Gastroesophageal sphincter (tissue), 3 donors: ENCODE measurements at regions not wholly inside any gene's neighbourhood (a gene's known extent, or its start where the extent isn't known, plus 50 kb on each side); places are given as distances from the start of the nearest gene placed in this dataset.

Experiments
- EP300 ChIP-seq: sonication (generic); formaldehyde crosslinking; IDR thresholded peaks from one replicate; pipeline ENCODE4 v1.6.1; 2017; ENCODE audit warnings: antibody characterized with exemption, mild to moderate bottlenecking
- POLR2AphosphoS5 ChIP-seq: sonication (generic); formaldehyde crosslinking; IDR thresholded peaks from one replicate; pipeline ENCODE4 v1.6.1; 2017; ENCODE audit warnings: antibody characterized with exemption
- TF ChIP-seq, protein P1 (sequence below), 4 experiments: fragments of 200-600 bp in 2 of 4; fragments of 450-650 bp in 2 of 4; sonication (generic) in 1 of 4; IDR thresholded peaks; one replicate each; pipeline ENCODE4 v1.5.1; 2017 to 2019; ENCODE audit warnings: antibody characterized with exemption in 4 of 4, mild to moderate bottlenecking in 2 of 4, moderate library complexity in 2 of 4

DNA sequence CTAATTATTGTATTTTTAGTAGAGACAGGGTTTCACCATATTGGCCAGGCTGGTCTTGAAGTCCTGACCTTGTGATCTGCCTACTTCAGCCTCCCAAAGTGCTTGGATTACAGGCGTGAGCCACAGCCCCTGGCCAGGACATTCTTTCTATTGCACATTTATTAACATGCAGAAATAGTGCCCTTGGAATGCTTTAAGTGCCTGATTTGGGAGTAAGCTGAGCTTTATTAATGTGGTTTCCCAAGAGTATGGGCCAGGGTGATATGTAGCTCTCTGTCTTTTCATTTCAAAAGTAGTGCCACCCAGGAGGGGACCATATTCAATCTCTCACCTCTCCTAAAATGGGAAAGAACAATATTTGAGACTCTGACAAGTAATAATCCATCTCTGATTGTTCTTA, 970.7 kb downstream of the KCNMA1 start:
- TF ChIP-seq, protein P1, sequence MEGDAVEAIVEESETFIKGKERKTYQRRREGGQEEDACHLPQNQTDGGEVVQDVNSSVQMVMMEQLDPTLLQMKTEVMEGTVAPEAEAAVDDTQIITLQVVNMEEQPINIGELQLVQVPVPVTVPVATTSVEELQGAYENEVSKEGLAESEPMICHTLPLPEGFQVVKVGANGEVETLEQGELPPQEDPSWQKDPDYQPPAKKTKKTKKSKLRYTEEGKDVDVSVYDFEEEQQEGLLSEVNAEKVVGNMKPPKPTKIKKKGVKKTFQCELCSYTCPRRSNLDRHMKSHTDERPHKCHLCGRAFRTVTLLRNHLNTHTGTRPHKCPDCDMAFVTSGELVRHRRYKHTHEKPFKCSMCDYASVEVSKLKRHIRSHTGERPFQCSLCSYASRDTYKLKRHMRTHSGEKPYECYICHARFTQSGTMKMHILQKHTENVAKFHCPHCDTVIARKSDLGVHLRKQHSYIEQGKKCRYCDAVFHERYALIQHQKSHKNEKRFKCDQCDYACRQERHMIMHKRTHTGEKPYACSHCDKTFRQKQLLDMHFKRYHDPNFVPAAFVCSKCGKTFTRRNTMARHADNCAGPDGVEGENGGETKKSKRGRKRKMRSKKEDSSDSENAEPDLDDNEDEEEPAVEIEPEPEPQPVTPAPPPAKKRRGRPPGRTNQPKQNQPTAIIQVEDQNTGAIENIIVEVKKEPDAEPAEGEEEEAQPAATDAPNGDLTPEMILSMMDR (IDR thresholded peaks at IDR 0.05): no peak
- TF ChIP-seq EP300: no peak
- no peak for TF ChIP-seq POLR2AphosphoS5
